Osteoblast (primary cell): ENCODE measurements at regions not wholly inside any gene's neighbourhood (a gene's known extent, or its start where the extent isn't known, plus 50 kb on each side); places are given as distances from the start of the nearest gene placed in this dataset.

Source experiments
- DNase-seq: peaks from one replicate; pipeline ENCODE4 v3.0.0; 2011; ENCODE audit warnings: low spot score, mixed read lengths; ENCODE audit not compliant: insufficient read length; ENCODE audit errors: missing footprints
- H2AFZ ChIP-seq: 2 replicates; pipeline ENCODE4 v1.6.0; 2011; ENCODE audit warnings: mild to moderate bottlenecking, low read length
- H3K27ac ChIP-seq: 2 replicates; pipeline ENCODE4 v1.5.1; 2011; ENCODE audit warnings: mild to moderate bottlenecking, low read depth, low read length, moderate library complexity
- H3K27me3 ChIP-seq: 2 replicates; pipeline ENCODE4 v1.6.0; 2012; ENCODE audit warnings: mild to moderate bottlenecking, control low read depth, inconsistent platforms, low read length, moderate library complexity; ENCODE audit not compliant: insufficient read depth
- H3K36me3 ChIP-seq: 2 replicates; pipeline ENCODE4 v1.5.1; 2011; ENCODE audit warnings: mild to moderate bottlenecking, low read length, control low read depth, moderate library complexity; ENCODE audit not compliant: insufficient read depth
- H3K4me1 ChIP-seq: 2 replicates; pipeline ENCODE4 v1.5.1; 2011; ENCODE audit warnings: mild to moderate bottlenecking, low read length, control low read depth, moderate library complexity; ENCODE audit not compliant: insufficient read depth
- H3K4me2 ChIP-seq: 2 replicates; pipeline ENCODE4 v1.6.0; 2011; ENCODE audit warnings: mild to moderate bottlenecking, low read length; ENCODE audit not compliant: insufficient read depth
- H3K4me3 ChIP-seq: fragments of 200-600 bp; sonication (generic); 3 replicates; pipeline ENCODE4 v1.5.1; 2012; ENCODE audit warnings: mild to moderate bottlenecking, low read length, inconsistent platforms; ENCODE audit not compliant: insufficient read depth
- H3K79me2 ChIP-seq: 2 replicates; pipeline ENCODE4 v1.6.0; 2012; ENCODE audit warnings: mild to moderate bottlenecking, low read length, control low read depth, inconsistent platforms; ENCODE audit not compliant: insufficient read depth
- H3K9me3 ChIP-seq: 2 replicates; pipeline ENCODE4 v1.5.1; 2011; ENCODE audit warnings: low read depth, low read length, control low read depth
- H4K20me1 ChIP-seq: 2 replicates; pipeline ENCODE4 v1.6.0; 2012; ENCODE audit warnings: mild to moderate bottlenecking, low read length, control low read depth; ENCODE audit not compliant: insufficient read depth
- TF ChIP-seq, protein P1 (sequence below): IDR thresholded peaks from 2 replicates; pipeline ENCODE4 v1.5.1; 2011; ENCODE audit warnings: mild to moderate bottlenecking, low read depth, low read length, moderate library complexity; ENCODE audit errors: extremely low read depth

DNA sequence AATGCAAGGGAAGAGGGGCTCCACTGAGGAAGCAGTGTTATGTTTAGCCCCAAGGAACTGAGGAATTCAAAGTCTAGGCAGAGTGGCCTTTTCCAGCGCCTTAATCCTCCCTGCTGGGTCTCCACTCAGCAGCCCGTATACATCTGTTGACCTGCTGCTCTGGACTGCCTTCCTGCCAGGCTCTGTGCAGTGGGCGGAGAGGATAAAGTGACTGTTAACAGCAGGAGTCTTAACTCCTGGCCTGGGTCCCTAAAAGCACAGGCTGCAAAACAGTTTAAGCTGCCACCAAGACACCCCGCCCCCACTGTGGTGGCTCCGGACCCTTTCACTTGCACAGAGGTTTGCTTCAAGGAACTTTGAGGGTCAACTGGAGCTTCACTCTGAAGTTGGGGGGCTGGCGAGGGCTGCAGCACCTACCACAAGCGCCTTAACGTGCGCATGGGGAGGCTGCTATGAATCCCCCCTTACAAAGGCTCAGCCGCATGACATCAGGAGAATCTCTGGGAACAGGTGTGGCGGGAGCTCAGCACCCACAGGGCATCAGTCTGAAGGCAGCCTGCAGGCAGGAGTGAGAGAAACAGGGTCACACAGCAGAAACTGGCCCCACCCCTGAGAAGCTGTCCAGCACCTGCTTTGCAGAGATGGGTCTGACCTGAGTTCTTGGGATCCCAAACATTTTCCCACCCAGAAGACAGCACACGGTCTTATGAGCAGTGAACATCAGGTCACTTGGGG is 358.2 kb upstream of the GATB start:
- Histone ChIP-seq H4K20me1 (no peaks in the 10 kb centered on the region), H3K4me2 (no peak overlapping the region), H3K79me2 (no peaks in the 10 kb centered on the region), H3K9me3 (no peaks in the 10 kb centered on the region), H3K4me3 (no peak overlapping the region), H3K27ac (no peak overlapping the region), H3K36me3 (no peaks in the 10 kb centered on the region), H2AFZ (no peak overlapping the region), H3K27me3 (peaks cover 21% of the 10 kb centered on the region), H3K4me1 (no peaks in the 10 kb centered on the region)
- TF ChIP-seq, protein P1, sequence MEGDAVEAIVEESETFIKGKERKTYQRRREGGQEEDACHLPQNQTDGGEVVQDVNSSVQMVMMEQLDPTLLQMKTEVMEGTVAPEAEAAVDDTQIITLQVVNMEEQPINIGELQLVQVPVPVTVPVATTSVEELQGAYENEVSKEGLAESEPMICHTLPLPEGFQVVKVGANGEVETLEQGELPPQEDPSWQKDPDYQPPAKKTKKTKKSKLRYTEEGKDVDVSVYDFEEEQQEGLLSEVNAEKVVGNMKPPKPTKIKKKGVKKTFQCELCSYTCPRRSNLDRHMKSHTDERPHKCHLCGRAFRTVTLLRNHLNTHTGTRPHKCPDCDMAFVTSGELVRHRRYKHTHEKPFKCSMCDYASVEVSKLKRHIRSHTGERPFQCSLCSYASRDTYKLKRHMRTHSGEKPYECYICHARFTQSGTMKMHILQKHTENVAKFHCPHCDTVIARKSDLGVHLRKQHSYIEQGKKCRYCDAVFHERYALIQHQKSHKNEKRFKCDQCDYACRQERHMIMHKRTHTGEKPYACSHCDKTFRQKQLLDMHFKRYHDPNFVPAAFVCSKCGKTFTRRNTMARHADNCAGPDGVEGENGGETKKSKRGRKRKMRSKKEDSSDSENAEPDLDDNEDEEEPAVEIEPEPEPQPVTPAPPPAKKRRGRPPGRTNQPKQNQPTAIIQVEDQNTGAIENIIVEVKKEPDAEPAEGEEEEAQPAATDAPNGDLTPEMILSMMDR = no peak
- peak; percentile 44 for DNase-seq

DNA sequence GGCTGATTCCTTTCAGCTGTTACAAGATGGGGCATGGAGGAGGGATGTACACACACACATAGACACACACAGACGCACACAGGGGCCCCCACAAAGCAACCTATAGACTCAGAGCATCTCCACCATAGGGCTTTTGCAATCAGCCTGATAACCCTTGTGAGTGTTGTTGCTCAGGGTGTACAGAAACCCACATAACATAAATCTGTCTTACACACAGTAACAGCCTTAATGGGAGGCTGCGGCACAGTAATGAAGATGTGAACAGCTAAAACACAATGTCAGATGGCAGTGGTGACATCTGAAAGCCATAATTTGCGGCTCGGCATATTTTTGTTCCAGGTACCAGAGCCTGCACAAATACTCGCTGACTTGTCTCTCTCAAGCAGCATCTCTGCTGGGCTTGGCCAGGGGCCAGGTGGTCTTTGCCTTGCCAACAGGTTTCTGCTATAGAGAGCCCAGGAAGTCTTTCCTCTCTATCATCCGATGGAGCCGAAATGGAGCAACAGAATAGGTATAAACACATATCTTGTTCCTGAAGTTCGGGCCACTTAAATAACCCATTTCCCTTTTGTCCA is 357.2 kb upstream of the GATB start:
- Histone ChIP-seq H2AFZ (no peak overlapping the region), H3K79me2 (no peaks in the 10 kb centered on the region), H4K20me1 (no peaks in the 10 kb centered on the region), H3K4me1 (no peaks in the 10 kb centered on the region), H3K4me2 (no peak overlapping the region), H3K36me3 (no peaks in the 10 kb centered on the region), H3K9me3 (no peaks in the 10 kb centered on the region), H3K27ac (no peak overlapping the region), H3K4me3 (no peak overlapping the region), H3K27me3 (peaks cover 21% of the 10 kb centered on the region)
- no peak for DNase-seq
- TF ChIP-seq, protein P1 = no peak

DNA sequence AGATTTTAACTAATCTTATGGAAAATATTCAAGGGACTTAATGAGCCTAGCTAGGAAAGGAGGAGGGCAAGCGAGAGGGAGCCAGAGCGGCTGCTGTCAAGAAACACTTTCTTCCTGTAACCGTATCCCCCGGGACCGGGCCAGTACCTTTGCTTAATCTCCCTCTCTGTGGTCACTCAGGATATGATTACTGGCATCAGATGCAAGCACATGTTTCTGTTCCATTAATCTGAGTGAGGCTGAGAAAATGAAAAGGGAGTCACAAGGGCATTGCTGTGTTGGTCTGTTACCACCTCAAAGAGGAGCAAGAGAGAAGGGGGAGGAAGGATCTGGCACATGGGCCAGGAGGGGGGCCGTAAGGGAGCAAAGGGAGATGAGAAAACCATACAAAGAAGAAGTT is 356.7 kb upstream of the GATB start:
- no peak for DNase-seq
- H2AFZ ChIP-seq = no peak overlapping the region
- no peaks in the 10 kb centered on the region for H3K79me2 ChIP-seq
- H3K27ac ChIP-seq = no peak overlapping the region
- H3K27me3 ChIP-seq = peaks cover 21% of the 10 kb centered on the region
- no peaks in the 10 kb centered on the region for H3K36me3 ChIP-seq
- H3K9me3 ChIP-seq = no peaks in the 10 kb centered on the region
- TF ChIP-seq, protein P1 = no peak
- no peak overlapping the region for H3K4me2 ChIP-seq
- H3K4me3 ChIP-seq = no peak overlapping the region
- H4K20me1 ChIP-seq = no peaks in the 10 kb centered on the region
- H3K4me1 ChIP-seq = no peaks in the 10 kb centered on the region

DNA sequence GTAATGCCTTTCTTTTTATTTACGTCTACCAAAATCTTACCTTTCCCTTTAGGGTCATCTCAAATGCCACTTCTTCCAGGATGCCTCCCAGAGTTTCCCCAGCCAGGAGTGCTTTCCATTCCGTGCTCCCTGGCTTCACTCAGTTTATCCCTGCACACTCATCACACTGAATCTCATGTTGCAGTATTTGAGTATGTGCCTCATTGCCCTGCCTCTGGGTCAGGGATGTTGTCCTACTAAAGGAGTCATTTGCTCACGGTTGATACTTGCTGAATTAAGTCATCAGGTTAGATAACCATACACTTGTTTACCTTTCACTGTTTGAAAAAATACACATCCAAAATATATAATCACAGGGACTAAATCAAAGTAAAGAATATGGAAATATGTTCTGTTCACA is 356.2 kb upstream of the GATB start:
- H3K79me2 ChIP-seq = no peaks in the 10 kb centered on the region
- no peak overlapping the region for H3K4me2 ChIP-seq
- no peaks in the 10 kb centered on the region for H4K20me1 ChIP-seq
- DNase-seq = no peak
- H3K36me3 ChIP-seq = no peaks in the 10 kb centered on the region
- no peak overlapping the region for H2AFZ ChIP-seq
- TF ChIP-seq, protein P1 = no peak
- peaks cover 21% of the 10 kb centered on the region for H3K27me3 ChIP-seq
- no peak overlapping the region for H3K27ac ChIP-seq
- no peaks in the 10 kb centered on the region for H3K4me1 ChIP-seq
- no peaks in the 10 kb centered on the region for H3K9me3 ChIP-seq
- no peak overlapping the region for H3K4me3 ChIP-seq
